Adrenal gland (tissue), 5 donors: ENCODE measurements at regions not wholly inside any gene's neighbourhood (a gene's known extent, or its start where the extent isn't known, plus 50 kb on each side); places are given as distances from the start of the nearest gene placed in this dataset.

Experiments used
- CTCF ChIP-seq, 6 experiments: fragments of 450-650 bp in 4 of 6; fragments of 200-600 bp in 2 of 6; sonication (generic) in 1 of 6; IDR thresholded peaks; 1 replicate in 5 of 6; 2 replicates in 1 of 6; pipeline versions ENCODE4 v1.5.1 to v1.8.0; 2016 to 2021; ENCODE audit warnings: antibody characterized with exemption in 6 of 6, mild to moderate bottlenecking in 2 of 6, moderate library complexity in 1 of 6
- POLR2A ChIP-seq, 2 donors: fragments of 450-650 bp; IDR thresholded peaks; one replicate each; pipeline ENCODE4 v1.6.1; 2017; ENCODE audit warnings: antibody characterized with exemption in 2 of 2, mild to moderate bottlenecking in 2 of 2, moderate library complexity in 1 of 2
- donor health status: DM: no; HTN: no; CAD: no.

- TF ChIP-seq CTCF (IDR thresholded peaks at IDR 0.05) = no peak
- no peak for TF ChIP-seq POLR2A (IDR thresholded peaks at IDR 0.05)
Measured at GRCh38 chr3:5657106-5657505, 469.6 kb downstream of the EDEM1 start.
